Right atrium auricular region (tissue), 2 donors: ENCODE measurements at regions not wholly inside any gene's neighbourhood (a gene's known extent, or its start where the extent isn't known, plus 50 kb on each side); places are given as distances from the start of the nearest gene placed in this dataset.

Source experiments
- DNase-seq: peaks from one replicate; pipeline ENCODE4 v3.0.0-alpha.2; 2019; ENCODE audit warnings: low spot score
- H3K27ac ChIP-seq, 2 donors: fragments of 200-600 bp; sonication (generic); 1 replicate in 1 of 2; 2 replicates in 1 of 2; pipeline ENCODE4 v1.5.1; 2016 to 2019
- H3K27me3 ChIP-seq, 2 donors: fragments of 200-600 bp; sonication (generic); one replicate each; pipeline versions ENCODE4 v1.5.1 to v1.6.0; 2017 to 2019
- H3K36me3 ChIP-seq: fragments of 200-600 bp; sonication (generic); one replicate; pipeline ENCODE4 v1.5.1; 2016
- H3K4me1 ChIP-seq, 2 donors: fragments of 200-600 bp; sonication (generic); one replicate each; pipeline versions ENCODE4 v1.5.1 to v1.6.0; 2017 to 2019
- H3K4me3 ChIP-seq, 2 donors: fragments of 200-600 bp; sonication (generic); 1 replicate in 1 of 2; 2 replicates in 1 of 2; pipeline ENCODE4 v1.5.1; 2017 to 2019; ENCODE audit warnings: mild to moderate bottlenecking in 1 of 2, moderate library complexity in 1 of 2
- H3K9me3 ChIP-seq, 2 donors: fragments of 200-600 bp; sonication (generic); one replicate each; pipeline ENCODE4 v1.5.1; 2019
- TF ChIP-seq, protein P1 (sequence below), 2 donors: fragments of 200-600 bp; sonication (generic); IDR thresholded peaks; one replicate each; pipeline ENCODE4 v1.5.1; 2019; ENCODE audit warnings: antibody characterized with exemption in 2 of 2

DNA sequence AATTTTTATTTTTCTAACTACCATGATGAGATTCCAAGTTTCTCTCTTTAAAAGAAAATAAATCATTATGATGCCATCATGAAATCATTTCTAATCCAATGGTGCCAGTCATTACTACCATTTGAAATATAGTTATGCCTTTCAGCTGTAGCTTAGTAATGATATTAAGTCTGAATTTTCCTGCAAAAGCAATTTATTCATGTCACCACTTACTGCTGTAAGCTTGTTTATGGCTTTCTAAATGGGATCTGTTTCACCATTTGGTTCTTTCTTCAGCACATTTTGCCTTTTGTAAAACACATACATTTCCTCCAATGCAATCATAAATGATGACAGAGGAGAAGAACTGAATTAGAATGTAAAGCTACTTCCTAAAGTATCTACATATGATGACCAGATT lies 130.5 kb downstream of the SEM1 start:
- no peaks in the 10 kb centered on the region for H3K36me3 ChIP-seq
- no peak overlapping the region for H3K4me3 ChIP-seq
- TF ChIP-seq, protein P1, sequence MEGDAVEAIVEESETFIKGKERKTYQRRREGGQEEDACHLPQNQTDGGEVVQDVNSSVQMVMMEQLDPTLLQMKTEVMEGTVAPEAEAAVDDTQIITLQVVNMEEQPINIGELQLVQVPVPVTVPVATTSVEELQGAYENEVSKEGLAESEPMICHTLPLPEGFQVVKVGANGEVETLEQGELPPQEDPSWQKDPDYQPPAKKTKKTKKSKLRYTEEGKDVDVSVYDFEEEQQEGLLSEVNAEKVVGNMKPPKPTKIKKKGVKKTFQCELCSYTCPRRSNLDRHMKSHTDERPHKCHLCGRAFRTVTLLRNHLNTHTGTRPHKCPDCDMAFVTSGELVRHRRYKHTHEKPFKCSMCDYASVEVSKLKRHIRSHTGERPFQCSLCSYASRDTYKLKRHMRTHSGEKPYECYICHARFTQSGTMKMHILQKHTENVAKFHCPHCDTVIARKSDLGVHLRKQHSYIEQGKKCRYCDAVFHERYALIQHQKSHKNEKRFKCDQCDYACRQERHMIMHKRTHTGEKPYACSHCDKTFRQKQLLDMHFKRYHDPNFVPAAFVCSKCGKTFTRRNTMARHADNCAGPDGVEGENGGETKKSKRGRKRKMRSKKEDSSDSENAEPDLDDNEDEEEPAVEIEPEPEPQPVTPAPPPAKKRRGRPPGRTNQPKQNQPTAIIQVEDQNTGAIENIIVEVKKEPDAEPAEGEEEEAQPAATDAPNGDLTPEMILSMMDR (IDR thresholded peaks at IDR 0.05) = no peak
- no peaks in the 10 kb centered on the region for H3K27me3 ChIP-seq
- DNase-seq = no peak
- no peaks in the 10 kb centered on the region for H3K9me3 ChIP-seq
- H3K4me1 ChIP-seq = no peaks in the 10 kb centered on the region
- H3K27ac ChIP-seq = no peak overlapping the region

DNA sequence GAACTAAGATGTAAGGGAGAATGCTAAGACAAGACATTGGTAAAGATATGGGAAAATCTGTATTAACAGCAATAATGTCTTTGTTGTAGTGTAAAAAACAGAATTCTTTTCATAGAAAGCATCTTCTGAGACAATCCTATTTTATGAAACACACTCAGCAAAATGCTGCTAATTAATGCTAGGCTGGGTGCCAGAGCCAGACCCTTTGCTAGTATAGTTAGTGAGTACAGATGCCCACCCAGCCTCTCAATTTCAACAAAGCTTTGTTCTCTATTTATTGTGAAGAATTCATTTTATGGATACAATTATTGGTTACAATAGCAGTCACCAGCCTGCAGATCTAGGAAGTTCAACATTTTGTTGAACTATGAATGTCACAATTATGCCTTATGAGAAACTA lies 131.0 kb downstream of the SEM1 start:
- no peaks in the 10 kb centered on the region for H3K36me3 ChIP-seq
- H3K27me3 ChIP-seq = no peaks in the 10 kb centered on the region
- no peak overlapping the region for H3K27ac ChIP-seq
- no peaks in the 10 kb centered on the region for H3K9me3 ChIP-seq
- no peak for DNase-seq
- TF ChIP-seq, protein P1 (IDR thresholded peaks at IDR 0.05) = no peak
- no peaks in the 10 kb centered on the region for H3K4me1 ChIP-seq
- no peak overlapping the region for H3K4me3 ChIP-seq

DNA sequence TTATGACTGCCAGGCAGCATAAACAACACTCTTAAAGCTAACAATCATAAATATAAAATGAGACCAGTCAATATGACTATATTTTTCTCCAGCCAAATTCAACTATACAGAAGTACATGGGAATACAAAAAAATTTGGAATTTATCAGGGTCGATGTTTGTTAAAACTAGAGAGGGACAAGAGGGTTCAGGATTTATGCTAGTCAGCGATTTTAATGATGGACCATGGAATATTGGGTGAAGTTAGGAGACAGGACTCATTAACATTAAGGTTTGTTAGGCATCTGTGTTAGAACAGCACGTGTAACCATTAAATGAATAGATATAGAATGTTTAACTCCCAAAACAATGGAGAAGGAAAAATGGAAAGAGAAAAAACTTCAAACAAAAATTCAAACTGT lies 146.2 kb downstream of the SEM1 start:
- Histone ChIP-seq H3K27me3 (no peaks in the 10 kb centered on the region), H3K4me3 (no peak overlapping the region), H3K36me3 (no peaks in the 10 kb centered on the region), H3K4me1 (no peaks in the 10 kb centered on the region), H3K27ac (no peak overlapping the region), H3K9me3 (no peaks in the 10 kb centered on the region)
- DNase-seq = no peak
- TF ChIP-seq, protein P1 (IDR thresholded peaks at IDR 0.05) = no peak

DNA sequence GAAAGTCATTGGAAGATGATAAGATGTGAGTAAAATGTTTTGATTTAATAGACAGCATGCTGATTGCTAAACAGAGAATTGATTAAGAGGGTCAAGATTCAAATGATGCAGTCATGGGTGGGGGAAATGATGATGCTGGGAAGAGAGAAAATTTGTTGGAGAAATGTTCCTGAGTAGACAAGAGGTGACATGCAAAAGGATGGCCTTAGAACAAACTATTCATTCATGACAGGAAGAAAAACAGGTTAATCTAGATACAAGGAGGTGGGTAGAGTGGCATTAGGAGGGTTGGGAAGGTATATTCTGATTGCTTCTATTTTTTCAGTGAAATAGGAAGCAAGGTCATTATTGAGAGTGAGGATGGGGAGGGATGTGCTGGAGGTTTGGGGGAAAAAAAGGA lies 146.7 kb downstream of the SEM1 start:
- Histone ChIP-seq H3K9me3 (no peaks in the 10 kb centered on the region), H3K4me3 (no peak overlapping the region), H3K4me1 (no peaks in the 10 kb centered on the region), H3K27ac (no peak overlapping the region), H3K27me3 (no peaks in the 10 kb centered on the region), H3K36me3 (no peaks in the 10 kb centered on the region)
- DNase-seq = no peak
- TF ChIP-seq, protein P1 (IDR thresholded peaks at IDR 0.05) = no peak

DNA sequence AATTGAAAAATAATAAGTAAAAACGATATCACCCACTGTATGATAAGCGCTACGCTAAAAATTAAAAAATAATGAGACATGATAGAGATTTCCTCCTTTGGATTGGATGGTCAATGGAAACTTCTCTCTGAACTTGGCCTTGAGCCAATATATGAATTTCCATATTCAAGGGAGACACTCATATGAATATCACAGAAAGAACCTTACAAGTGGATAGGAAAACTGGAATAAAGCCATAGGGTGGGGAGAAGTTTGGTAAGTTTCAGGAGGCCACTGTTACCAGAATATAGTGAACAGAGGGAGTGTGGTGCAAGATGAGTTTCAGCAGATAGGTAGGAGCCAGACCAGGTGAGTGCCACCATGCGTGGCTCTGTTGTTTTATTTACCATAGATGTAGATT lies 147.2 kb downstream of the SEM1 start:
- TF ChIP-seq, protein P1 (IDR thresholded peaks at IDR 0.05) = no peak
- no peaks in the 10 kb centered on the region for H3K9me3 ChIP-seq
- H3K4me1 ChIP-seq = no peaks in the 10 kb centered on the region
- H3K27ac ChIP-seq = no peak overlapping the region
- DNase-seq = no peak
- no peaks in the 10 kb centered on the region for H3K36me3 ChIP-seq
- H3K27me3 ChIP-seq = no peaks in the 10 kb centered on the region
- no peak overlapping the region for H3K4me3 ChIP-seq

DNA sequence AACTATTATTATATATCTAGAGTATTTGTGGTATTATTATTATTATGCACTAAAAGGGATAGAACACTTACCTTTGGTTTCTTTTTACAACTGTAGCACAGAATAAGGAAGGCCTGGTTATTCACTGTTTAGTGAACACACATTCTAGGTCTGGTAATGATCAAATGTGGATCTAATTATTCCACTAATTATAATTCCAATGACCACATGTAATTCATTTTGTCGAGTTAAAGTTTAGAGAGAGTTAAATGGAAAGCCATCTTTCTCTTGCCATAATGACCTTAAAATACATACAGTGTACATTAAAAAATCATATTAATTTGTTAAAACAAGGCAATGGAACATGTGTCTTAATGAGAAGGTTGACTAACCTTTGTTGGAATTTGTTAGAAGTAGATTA lies 147.8 kb downstream of the SEM1 start:
- Histone ChIP-seq H3K27ac (no peak overlapping the region), H3K36me3 (no peaks in the 10 kb centered on the region), H3K9me3 (no peaks in the 10 kb centered on the region), H3K4me3 (no peak overlapping the region), H3K27me3 (no peaks in the 10 kb centered on the region), H3K4me1 (no peaks in the 10 kb centered on the region)
- TF ChIP-seq, protein P1 (IDR thresholded peaks at IDR 0.05) = no peak
- no peak for DNase-seq
